Stomach (tissue), 4 donors: ENCODE measurements at regions not wholly inside any gene's neighbourhood (a gene's known extent, or its start where the extent isn't known, plus 50 kb on each side); places are given as distances from the start of the nearest gene placed in this dataset.

Source experiments
- EP300 ChIP-seq: sonication (generic); formaldehyde crosslinking; IDR thresholded peaks from one replicate; pipeline ENCODE4 v1.6.1; 2017; ENCODE audit warnings: antibody characterized with exemption
- TF ChIP-seq, protein P1 (sequence below), 7 experiments: fragments of 450-650 bp in 4 of 7; fragments of 200-600 bp in 3 of 7; sonication (generic) in 3 of 7; IDR thresholded peaks; one replicate each; pipeline ENCODE4 v1.5.1; 2016 to 2019; ENCODE audit warnings: antibody characterized with exemption in 7 of 7, control low read depth in 2 of 7, mild to moderate bottlenecking in 1 of 7

DNA sequence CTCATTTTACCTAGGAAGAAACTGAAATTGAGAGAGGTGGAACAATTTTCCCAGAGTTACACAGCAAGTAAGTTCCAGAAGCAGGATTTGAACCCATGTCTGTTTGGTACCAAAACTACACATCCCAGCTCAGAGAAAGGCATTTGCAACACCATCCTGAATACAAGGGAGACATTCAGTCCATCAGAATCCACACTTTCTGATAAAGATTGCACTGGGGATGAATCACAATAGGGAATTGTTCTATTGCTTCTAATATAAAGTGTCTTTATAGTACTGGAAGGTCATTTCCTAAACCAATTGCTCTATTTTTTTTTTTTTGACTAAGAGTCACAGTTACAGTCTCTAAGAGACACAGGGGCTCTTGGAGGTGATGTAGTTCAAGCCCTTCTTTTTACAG is 208.1 kb upstream of the CADM1 start:
- TF ChIP-seq, protein P1, sequence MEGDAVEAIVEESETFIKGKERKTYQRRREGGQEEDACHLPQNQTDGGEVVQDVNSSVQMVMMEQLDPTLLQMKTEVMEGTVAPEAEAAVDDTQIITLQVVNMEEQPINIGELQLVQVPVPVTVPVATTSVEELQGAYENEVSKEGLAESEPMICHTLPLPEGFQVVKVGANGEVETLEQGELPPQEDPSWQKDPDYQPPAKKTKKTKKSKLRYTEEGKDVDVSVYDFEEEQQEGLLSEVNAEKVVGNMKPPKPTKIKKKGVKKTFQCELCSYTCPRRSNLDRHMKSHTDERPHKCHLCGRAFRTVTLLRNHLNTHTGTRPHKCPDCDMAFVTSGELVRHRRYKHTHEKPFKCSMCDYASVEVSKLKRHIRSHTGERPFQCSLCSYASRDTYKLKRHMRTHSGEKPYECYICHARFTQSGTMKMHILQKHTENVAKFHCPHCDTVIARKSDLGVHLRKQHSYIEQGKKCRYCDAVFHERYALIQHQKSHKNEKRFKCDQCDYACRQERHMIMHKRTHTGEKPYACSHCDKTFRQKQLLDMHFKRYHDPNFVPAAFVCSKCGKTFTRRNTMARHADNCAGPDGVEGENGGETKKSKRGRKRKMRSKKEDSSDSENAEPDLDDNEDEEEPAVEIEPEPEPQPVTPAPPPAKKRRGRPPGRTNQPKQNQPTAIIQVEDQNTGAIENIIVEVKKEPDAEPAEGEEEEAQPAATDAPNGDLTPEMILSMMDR (IDR thresholded peaks at IDR 0.05) = no peak
- no peak for TF ChIP-seq EP300
